ENCODE measurements at regions not wholly inside any gene's neighbourhood (a gene's known extent, or its start where the extent isn't known, plus 50 kb on each side); places are given as distances from the start of the nearest gene placed in this dataset.
"Not testable (repeated sequence)": the region's sequence is repeated elsewhere in the genome, so short reads cannot be mapped to it uniquely, and the experiment has no call there.

DNA sequence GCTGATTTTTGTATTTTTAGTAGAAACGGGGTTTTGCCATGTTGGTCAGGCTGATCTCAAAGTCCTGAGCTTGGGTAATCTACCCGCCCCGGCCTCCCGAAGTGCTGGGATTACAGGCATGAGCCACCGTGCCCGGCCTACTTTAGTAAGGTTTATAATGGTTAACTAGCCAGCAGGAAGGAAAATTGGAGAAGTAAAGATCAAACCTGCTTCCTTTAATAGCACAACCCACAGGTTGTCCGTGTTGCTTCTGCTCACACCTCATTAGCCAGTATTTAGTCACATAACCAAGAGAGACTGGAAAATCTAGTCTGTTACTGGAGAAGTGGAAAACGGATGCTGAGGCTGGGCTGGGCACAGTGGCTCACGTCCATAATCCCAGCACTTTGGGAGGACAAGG is 51.9 kb upstream of the TBL1XR1 start:
- DNase-seq: no peak

- DNase-seq: no peak
Measured at GRCh38 chr3:177250151-177250550, 52.9 kb upstream of the TBL1XR1 start.

DNA sequence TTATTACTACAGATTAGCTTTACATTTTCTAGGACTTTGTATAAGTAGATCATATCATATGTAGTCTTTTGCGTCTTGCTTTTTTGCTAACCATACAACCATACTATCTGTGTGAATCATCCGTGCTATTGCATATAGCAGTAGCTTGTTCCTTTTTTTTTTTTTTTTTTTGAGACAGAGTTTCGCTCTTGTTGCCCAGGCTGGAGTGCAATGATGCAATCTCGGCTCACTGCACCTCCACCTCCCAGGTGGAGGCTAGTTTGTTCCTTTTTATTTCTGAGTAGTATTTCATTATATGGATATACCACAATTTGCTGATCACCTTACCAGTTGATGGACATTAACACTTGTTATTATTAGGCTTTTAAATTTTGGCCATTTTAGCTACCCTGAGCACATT is 54.5 kb upstream of the TBL1XR1 start:
- DNase-seq: no peak

DNA sequence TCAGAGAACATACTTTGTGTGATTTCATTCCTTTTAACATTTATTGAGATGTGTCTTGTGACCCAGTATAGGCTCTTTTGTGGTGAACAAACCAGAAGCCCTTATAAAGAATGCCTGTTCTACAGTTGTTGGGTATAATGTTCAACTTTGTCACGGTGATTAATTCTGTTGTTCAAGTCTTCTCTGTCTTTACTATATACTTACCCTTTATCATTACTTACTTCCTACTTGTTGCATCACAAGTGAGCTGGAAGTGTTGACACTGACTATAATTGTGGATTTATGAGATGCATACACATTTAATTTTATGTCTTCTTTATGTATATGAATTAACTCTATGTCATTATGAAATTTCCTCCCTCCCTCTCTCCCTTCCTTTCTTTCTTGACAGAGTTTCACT is 59.7 kb upstream of the TBL1XR1 start:
- DNase-seq: no peak

DNA sequence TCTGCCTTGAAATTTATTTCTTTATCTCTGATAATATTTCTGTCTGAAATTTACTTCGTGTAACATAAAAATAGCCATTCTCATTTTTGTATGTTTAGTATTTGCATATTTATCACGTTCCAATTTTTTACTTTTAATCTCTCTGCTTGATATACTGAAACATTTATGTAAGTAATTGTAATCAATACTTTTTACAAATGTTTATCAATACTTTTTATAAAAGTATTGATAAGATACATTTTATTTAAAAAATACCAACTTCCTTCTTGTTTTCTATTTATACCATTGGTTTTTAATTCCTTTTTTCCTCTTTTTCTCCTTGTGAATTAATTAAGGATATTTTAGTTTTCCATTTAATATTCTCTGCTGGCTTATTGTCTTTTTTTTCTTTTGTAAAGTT is 60.3 kb upstream of the TBL1XR1 start:
- no peak for DNase-seq

DNA sequence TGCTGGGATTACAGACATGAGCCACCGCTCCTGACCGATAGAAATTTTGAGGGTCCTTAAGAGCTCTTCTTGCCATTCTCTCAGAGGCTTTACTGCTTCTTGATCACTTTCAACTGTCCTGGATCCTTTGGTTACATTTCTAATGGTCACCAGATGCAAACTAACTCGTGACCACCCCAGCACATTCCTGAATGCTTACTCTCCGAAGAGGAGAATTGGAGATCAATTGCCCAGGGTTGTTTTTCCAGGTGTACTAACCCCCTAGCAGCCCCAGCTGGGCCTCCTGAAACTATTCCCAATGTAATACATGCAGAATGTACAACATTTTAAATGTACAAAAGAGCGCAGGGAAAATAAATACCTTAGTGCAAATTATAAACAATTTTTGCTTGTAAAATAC is 65.1 kb upstream of the TBL1XR1 start:
- DNase-seq: peak; percentile 89

DNA sequence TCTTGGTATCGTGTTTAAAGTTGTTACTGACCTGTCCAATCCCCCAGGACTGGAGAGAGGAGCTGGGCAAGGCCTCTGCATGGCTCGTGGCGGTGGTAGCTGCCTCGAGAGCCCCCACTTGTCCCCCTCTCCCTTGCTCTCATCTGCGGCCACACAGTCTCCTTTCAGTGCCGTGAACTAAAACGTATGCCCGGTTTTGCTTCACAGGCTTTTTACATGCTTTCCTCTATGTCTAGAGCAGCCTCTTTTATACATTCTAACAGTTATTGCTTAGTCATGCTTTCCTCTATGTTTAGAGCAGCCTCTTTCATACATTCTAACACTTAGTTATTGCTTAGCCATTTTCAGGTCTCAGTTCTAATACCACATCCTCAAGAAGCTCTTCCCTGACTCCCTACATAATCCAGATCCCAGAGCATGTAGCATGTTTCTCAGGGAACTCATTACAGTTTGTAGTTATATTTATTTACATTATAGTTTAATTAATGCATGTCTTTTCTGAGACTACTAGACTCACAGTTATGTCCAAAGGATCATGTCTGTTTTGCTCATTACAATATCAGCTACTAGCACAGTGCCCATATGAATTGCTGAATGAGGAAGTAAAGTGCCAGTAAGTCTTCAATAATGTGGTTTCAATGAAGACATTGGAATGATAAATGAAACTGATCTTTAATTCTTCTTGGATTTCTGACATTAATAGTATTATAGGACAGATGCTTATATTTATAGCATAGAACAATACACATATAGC is 66.5 kb upstream of the TBL1XR1 start:
- DNase-seq: no peak

DNA sequence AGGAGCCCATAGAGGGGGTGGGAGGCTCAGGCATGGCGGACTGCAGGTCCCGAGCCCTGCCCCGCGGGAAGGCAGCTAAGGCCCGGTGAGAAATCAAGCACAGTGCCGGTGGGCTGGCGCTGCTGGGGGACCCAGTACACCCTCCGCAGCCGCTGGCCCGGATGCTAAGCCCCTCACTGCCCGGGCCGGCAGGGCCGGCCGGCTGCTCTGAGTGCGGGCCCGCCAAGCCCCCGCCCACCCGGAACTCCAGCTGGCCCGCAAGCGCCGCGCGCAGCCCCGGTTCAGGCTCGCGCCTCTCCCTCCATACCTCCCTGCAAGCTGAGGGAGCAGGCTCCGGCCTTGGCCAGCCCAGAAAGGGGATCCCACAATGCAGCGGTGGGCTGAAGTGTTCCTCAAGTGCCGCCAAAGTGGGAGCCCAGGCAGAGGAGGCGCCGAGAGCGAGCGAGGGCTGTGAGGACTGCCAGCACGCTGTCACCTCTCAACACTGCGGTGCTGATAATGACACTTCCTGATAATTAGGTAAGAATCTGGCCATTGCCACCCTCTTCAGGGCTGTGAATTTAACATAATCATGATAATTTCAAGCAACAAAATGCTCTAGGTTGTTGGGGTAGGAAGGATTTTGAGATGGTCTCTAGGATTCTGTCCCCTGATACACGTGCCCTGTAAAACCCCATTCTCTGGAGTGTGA is 74.7 kb upstream of the TBL1XR1 start:
- DNase-seq: not testable (repeated sequence)

DNA sequence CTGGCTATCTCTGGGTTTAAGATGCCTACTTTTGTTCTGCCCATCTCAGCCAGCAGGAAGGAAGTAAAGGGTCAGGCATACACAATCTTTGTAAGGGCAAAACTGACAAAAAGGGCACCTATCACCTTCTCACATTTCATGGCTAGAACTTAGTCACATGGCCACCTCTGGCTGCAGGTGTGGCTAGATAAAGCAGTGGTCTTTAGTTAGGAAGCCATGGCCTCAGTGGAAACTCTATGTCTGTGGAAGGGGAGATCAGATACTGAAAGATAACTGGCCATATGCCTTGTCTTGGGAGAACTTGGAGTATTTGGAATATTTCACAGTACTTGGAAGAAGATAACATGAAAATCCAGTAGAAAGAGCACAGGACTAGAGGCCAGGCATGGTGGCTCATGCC is 80.7 kb upstream of the TBL1XR1 start:
- DNase-seq: no peak

- no peak for DNase-seq
Measured at GRCh38 chr3:177279118-177279815, 82.0 kb upstream of the TBL1XR1 start.

GRCh38 chr3:177281292-177282118 is 84.2 kb upstream of the TBL1XR1 start:
- DNase-seq: no peak

- no peak for DNase-seq
Measured at GRCh38 chr3:177282119-177282655, 84.9 kb upstream of the TBL1XR1 start.

- no peak for DNase-seq
Measured at GRCh38 chr3:177283983-177284382, 86.7 kb upstream of the TBL1XR1 start.

DNA sequence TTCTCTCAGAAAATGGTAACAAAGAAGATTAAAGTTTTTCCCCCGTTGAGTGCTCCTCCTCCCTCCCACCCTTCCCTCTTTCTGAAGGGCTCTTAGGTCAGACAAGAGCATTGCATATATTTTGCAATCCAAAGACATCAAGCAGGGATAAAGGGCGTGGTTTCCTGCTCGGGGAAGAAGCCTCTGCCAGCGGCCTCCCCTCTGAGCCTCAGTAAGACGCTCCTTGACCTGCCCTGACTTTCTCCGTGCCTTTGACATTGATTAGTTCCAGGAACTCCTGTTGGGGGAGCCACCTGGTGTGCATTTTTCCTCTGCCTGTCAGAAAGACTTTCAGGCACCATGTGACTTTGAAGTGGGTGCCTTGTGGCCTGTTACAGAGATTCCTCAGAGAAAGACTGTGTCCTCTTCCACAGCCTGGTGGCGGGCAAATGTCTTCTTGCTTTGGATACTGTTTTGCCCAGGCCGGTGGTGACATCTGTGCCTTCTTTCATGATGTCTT is 87.2 kb upstream of the TBL1XR1 start:
- DNase-seq: peak; percentile 97

DNA sequence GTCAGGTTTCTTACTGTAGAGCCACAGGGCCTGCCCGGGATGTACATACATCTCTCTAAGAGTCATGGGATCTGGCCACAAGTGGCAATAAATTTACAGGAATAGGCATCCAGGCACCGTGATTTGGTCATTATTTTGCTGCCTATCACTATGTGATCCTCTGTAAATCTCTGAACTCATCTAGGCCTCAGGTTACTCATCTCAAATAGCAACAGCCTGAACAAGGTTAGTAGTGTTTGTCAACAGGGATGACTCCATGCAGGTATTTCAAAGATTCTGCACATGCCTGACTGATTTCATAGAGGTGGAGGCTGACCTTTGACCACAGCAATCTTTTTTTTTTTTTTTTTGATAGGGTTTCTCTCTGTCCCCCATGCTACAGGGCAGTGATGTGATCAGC is 88.8 kb upstream of the TBL1XR1 start:
- peak; percentile 81 for DNase-seq

- DNase-seq: peak; percentile 87
Measured at GRCh38 chr3:177287231-177287630, 89.9 kb upstream of the TBL1XR1 start.

- DNase-seq: no peak
Measured at GRCh38 chr3:177290633-177291032, 93.4 kb upstream of the TBL1XR1 start.

DNA sequence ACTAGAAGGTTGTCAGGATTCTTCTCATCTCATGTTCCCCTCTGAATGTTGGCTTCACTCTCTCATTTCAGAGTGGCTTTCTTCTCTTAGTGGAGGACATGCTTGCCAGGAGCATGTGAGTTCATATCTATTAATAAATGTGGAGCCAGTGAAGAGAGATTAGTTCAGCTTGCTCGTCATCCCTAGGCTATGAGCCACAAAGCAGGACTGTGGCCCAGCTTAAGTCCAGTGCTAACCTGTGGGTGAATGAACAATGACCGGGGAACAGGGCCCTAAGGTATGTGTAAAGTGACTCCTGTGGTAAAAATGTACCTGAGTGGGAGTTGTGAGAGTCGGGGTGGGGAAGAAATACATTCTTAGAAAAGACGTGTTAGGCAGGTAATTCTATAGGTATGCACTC is 96.9 kb upstream of the TBL1XR1 start:
- peak; percentile 59 for DNase-seq

DNA sequence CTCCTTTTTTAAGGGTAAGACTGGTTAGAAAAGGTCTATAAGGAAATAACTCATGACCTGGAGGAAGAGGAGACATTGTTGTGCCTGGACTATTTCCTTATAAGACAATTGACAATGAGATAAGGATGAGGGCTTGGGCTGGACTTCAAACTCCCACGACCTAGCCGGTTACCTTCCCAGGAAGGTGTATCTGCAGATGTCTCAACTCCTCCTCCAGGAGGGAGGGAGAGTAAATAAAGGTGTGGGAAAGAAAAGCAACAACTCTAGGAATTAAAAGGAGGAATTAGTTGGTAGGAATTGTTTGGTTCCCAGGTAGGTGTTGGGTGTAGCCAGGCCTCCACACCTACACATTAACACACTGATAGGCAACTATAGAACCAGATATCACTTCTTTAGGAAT is 97.8 kb upstream of the TBL1XR1 start:
- no peak for DNase-seq

DNA sequence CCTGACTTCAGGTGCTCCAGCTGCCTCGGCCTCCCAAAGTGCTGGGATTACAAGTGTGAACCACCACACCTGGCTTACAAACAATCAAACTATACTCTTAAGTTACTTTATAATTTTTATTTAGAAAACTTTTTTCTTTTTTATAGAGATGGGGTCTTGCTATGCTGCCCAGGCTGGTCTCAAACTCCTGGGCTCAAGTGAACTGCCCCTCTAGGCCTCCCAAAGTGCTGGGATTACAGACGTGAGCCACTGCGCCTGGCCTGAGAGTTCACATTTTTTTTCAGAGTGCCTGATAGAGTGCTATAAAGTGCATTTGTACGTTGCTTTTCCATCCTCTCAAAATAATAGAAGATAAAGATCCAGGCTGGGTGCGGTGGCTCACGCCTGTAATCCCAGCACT is 102.0 kb upstream of the TBL1XR1 start:
- DNase-seq: no peak

DNA sequence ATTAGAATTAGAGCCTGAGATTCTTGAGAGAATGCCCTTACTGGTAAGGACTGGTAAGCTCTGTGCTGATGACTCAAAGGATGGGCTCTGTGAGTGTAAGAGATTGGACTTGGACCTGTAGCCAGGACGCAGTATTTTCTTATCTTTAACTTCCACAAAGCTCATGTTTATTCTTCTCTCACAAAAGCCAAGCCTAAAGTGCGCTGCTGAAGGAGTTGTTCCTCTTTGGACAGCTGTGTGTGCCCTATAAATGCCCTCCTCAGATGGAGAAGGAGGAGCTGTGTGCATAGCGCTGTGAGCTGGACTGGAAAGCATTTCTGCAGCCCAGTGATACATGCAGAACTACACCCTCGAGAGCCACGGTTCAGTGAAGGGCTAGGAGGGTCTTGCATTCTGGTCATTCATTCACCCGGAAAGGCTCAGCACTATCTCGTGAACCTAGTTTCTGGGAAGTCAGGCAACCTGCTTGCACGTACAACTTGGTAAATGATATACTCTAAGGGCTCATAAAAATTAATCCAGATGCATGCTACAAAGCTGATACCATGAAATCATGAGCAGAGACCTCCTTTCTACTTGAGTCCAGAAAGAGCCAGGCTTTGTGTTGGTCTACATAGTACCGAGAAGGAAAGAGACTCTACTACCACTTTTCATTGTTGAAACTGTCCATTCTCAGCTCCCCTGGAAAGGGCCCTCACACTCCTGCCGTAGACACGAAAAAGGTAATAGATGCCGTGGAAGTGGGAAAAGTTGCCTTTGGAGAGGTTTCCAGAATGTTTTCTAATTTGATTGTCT is 103.0 kb upstream of the TBL1XR1 start:
- DNase-seq: no peak

DNA sequence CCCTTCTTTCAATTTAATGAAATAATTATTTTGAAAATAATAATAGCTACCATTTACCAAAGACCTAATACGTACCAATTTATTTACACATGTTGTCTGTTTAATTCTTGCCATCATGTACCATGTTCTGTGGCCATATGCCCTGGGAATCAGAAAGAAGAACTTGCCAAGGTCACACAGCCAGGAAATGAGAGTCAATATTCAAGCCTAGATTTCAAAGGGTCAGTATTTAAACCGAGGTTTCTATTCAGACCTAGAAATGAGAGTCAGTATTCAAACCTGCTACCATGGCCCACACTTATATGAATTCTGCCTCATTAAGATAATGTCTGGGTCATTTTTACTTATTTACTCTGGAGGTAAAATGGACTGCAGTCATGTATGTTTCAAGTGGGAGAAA is 103.6 kb upstream of the TBL1XR1 start:
- no peak for DNase-seq

Data from islet precursor cell (in vitro differentiated cells).